Epidermal melanocyte (primary cell): ENCODE measurements at regions not wholly inside any gene's neighbourhood (a gene's known extent, or its start where the extent isn't known, plus 50 kb on each side); places are given as distances from the start of the nearest gene placed in this dataset.

ENCODE experiments used
- DNase-seq: peaks from one replicate; pipeline ENCODE4 v3.0.0; 2011; ENCODE audit warnings: low spot score; ENCODE audit not compliant: insufficient read length

DNA sequence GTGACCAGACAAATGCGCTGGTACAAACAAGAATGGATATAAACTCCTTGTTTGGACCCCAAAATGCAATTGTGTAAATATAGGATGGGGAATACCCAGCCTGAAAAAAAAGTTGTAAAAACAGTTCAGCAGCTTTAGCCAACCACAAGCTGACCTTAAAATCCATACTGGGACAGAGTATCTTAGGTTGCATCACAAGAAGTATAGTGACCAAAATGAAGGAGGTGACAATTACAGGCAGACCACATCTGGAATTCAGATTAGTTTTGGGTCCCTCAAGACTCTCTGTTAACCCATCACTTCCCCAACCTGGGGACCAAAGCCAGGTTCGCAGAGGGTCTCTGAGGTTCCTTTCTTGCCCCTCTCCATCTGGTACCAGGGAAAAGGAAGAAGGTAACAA is 115.9 kb upstream of the PRR20G start:
- DNase-seq = no peak

DNA sequence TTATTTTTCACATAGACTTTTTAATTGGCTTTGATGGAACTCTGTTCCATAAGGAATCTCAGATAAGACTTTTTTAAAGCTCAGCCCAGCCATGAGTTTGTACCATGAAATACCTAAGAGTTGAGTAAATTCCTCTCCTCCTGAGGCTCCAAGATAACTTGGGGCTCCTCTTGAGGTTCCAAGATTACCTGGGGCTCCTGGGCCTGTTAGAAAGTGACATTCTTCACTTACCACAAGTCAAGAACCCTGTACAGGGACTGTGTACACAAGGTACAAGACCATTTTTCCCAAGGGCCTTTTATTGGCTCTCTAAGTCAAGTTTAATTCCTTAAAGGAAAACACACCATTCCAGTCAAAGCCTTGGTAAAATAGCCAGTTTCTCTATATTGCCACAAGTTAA is 111.3 kb upstream of the PRR20G start:
- DNase-seq = no peak

DNA sequence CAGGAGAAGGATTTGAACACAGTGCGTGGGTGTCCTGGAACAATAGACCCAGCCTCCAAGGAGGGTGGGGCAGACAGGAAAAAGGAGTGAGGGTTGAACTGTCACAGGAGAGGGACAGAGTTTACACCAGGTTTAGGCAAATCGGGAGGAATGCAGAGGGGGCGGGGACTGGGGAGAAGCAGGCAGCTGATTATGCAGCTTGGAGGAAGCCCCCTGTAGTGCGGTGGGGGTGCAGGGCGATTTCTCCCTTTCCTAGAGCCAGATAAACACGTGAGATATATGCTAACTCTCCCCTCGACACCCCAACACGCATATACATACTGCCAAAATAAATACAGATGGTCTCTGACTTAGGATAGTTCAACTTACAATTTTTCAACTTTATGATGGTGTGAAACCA is 108.6 kb upstream of the PRR20G start:
- no peak for DNase-seq

DNA sequence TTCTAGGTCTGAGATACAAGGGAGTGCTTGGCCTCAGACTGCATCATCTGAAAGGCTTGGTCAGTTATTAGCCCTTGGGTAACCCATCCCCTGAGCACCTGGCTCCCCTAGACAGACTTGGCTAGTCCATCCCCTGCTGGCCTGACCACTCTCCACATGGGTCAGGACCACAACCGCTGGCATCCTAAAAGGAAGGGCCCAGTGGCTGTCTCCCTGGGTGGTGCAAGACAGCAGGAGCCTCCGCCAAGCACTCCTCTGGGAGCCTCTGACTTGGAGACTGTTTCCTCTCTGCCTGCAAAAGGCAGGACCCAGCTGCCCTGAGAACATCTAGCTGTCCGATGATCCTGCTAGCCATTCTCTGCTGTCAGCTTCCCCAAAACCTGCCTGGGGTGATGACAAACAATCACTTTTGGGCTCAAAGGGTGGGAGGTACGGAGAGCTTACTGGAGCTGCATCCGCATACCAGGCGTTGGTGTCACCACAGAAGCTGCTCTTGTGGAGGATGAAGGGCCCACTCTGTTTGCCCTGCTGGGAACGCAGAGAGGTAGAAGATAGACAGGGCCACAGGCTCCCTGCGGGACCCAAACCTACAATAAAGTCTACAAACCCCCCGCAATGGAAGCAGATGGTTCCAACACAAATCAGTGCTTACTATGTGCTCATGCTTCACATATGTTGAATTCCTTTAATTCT is 108.0 kb upstream of the PRR20G start:
- DNase-seq = no peak

DNA sequence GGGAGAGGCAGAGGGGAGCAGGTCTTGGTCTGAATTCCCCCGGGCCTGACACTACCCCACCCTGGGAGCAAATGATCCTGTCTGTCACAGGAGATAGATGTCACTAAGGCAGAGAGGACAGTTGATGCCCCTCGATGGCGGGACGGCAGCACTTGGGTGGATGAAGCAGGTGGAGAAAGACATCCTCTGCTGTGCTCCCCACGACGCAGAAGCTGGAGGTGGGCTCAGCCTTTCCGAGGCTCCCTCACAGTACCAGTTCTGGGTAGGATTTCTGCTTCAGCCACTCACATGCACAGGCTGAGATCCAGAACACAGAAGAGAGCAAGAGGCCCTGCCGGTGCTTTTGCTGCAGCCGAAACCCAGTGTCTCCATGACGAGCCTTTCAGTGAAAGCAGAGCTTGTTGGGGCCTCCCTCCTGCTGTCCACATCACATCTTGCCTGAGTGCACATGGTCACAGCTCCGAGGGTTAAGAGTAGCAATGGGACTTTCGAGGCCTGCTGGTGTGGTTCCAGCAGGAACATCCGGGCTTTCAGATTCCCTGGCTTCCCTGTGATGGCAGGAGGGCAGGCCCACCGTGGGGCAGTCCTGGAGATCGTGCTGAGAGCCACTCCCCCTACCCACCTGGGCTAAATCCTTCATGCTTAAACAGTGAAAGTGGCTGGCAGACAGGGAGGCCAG is 107.3 kb upstream of the PRR20G start:
- DNase-seq = no peak

DNA sequence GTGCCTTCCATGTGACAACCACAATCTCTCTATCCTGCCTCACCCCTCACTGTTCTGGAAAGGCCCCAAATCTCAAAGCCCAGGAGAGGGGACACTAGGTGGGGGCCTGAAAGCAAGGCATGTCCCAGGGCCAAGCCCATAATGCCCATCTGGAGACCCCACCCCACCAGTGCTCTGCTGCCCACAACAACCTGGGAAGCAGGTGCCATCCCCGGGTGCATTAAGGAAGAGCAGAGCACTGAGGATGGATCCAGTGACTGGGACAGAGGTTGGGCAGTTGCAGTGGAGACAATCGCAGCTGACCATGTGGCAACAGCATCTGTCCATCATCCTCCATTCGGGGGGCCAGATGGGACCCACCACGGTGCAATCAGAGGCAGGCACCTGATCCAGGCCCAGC is 106.2 kb upstream of the PRR20G start:
- no peak for DNase-seq

DNA sequence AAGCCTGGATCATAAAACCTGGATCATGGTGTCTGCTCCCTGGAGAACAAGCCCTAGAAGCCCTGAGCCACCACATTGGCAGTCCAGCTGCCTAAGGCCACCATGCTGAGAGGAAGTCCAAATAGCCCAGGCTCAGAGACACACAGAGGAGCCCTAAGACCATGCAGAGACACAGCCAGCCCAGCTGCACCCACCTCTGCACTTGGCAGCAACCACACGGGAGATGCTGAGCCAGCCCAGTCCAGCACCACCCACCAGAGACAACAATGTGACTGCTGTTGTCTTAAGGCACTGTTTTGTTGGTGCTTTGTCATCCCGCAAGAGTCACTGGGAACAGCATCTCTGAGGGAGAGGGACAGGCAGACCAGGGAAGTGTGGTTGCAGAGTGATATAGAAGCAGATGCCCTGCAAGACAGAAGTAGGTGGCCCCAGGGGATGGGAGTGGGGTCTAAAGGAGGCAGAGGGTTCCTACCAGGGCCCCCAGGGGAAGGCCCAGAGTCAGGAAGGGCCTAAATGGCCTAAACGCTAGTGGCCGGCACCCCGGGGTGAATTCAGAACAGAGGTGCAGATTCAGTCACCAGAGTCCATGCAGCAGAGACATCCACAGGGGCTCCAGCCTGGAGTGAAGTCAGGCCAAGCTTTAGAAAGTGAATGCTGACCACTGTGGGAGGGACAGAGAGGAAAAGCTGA is 105.4 kb upstream of the PRR20G start:
- DNase-seq = no peak

DNA sequence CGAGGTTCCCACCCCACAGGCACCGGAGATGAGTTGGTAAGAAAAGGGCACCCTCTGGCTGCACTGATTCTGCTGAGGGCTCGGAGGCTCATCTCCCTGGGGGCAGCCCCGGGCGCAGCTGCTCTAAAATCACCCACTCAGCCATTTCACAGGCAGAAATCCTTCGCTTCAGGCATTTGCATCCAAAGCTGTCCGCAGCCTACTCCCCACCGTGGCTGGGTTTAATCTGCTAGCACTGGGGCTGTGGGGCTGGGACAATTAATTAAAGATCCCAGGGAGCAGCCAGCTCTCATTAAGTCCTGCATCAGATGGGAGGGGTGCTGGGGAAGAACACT is 104.3 kb upstream of the PRR20G start:
- DNase-seq = no peak

DNA sequence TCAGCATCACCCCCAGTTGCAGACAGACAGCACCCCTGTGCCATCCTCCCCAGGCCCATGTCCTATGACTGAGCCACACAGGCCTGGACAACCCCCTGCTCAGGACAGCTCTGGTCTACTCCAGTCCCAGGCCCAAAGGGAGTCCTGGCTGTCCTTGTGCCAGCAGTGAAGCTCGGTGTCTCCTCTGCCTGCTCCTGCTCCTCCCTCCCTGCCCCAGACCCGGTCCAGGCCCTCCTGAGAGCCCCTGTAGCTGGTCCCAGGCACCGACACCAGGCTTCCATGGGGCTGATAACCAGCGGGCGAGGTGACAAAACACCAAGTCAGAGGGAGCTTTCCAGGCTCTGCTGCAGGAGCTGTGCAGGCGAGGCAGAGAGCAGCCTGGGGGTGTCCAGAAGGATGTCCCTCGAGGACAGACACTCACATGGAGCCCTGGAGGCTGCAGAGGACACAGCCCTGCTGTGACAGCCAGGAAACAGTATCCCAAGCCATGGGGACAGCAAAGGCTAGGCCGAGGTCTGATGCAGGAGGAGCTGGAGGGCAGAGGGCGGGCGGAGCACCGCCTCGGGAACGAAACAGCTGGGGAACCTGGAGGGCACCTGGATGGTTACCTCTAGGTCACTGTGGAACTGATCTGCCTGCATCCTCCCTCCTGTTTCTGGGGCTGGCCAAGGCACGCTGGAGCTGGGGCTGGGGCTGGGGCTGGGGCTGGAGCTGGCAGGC is 103.8 kb upstream of the PRR20G start:
- DNase-seq = no peak

DNA sequence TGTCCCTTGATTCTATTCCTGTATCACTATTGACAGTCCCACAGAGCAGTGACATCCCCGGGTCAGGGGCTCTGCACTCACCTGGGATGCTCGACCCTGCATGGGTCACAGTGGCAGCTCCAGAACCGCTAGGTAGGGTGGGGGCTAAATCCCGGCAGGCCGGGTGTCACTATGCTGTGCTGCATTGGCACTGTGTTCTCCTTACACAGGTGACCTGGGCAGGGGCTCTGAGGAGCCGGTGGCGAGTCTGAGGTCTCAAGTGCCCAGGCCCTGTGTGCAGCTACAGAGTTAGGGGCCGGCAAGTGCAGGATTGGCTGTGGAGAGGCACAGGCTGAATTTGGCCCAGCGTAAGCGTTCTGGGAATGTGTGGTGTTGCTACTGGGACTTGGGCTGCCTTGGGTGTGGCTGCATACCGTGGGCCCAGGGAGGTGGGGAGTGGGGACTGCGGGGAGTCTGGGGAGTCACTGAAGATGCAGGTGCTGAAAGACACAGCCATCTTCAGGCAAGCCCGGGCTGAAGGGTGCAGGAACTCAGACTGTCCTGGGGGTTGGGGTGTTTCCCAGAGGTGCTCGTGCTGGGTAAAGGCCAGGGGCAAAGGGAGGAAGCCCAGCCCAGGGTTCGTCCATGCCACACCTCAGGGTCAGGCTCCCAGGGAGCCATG is 102.6 kb upstream of the PRR20G start:
- DNase-seq = no peak

DNA sequence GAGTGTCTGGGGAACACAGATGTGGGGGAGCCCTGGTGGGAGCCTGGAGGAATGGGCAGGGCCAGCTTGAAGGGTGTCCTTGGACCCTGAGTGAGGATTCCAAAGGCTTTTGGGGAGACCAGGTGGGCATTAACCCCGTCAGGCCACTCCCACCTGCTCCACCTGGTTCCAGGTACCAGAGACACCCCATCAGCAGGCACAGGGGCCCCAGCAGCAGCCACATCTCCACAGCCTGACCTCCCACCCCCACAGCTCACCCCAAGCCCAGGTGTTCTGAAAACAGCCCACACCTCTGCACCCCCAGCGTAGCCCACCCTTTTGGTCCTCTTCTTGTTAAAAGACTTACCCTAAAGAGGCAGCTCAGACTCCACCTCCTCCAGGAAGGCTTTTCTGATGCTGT is 102.1 kb upstream of the PRR20G start:
- no peak for DNase-seq

DNA sequence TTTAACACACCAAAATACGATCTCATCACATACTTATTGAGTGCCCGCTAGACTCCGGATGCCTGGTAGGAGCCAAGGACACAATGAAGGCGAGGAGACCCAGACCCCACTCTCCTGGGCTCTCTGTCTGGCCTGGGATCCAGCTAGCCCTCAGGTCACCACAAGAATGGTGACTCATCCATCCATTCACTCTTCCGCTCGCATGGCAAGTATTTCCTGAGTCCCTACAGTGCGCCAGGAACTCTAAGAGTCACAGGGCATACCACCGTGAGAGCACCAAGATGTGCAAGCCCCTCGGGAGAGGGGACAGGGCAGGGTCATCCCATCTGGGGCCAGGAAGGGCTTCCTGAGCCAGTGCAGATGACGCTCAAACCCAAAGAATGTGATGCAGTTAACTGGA is 101.6 kb upstream of the PRR20G start:
- DNase-seq = no peak

DNA sequence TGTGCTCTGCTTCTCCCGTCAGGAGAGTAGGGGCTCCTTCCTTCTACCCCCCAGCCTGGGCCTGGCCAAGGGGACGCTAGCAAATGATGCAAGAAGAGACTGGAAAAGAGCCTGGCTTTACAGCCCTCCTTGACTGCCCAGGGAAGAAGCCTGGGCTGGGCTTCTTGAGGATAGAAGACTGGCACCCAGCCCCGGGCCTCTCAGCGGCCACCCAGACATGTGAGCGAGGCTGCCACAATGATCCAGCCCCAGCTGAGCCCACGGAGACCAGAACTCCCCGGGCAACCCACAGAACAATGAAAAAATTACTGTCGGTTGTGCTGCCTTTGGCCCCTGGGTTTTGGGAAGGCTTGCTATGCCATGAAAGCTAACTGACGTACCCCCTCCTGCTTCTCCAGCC is 100.6 kb upstream of the PRR20G start:
- no peak for DNase-seq

DNA sequence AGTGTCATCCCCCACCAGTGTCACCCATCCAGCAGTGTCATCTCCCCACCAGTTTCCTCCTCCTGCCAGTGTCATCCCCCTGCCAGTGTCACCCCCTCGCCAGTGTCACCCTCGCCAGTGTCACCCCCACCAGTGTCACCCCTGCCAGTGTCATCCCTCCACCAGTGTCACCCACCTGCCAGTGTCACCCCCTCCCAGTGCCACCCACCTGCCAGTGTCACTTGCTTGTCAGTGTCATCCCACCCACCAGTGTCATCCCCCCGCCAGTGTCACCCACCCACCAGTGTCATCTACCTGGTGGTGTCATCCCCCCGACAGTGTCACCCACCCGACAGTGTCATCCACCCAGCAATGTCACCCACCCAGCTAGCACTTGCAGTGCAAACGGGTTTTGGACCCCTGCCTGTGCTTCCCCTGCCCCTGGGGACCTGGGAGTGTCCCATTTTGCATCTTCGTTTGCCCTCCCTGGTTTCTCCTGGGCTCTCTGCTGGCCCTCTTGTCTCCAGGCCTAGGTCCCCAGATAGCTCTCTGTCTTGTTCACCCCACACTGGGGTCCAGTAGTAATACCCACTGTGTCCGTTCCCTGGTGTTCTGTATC is 99.8 kb upstream of the PRR20G start:
- DNase-seq = no peak

DNA sequence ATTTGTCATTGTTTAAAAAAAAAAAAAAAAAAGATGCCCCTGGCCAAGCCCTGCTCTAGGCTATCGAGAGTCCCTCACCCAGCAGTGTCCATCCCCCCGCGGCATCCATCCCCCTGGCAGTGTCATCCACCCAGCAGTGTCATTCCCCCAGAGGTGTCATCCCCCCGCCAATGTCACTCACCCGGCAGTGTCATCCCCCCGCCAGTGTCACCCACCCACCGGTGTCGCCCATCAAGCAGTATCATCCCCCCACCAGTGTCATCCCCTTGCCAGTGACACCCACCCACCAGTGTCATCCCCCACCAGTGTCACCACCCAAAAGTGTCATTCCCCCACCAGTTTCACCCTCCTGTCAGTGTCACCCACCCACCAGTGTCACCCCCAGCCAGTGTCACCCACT is 99.3 kb upstream of the PRR20G start:
- DNase-seq = no peak

DNA sequence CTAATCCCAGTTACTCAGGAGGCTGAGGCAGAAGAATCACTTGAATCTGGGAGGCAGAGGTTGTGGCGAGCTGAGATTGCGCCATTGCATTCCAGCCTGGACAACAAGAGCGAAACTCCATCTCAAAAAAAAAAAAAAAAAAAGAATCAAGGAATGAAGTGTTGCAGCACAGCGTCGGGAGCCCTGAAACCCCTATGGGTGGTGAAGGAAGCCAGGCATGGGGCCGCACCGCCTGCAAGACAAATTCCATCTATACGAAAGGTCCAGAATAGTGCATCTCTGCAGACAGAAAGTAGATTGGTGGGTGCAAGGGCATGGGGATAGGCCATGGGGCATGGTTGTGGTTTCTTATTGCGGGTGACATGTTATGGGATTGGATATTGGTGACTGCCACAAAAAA is 98.6 kb upstream of the PRR20G start:
- DNase-seq = no peak

DNA sequence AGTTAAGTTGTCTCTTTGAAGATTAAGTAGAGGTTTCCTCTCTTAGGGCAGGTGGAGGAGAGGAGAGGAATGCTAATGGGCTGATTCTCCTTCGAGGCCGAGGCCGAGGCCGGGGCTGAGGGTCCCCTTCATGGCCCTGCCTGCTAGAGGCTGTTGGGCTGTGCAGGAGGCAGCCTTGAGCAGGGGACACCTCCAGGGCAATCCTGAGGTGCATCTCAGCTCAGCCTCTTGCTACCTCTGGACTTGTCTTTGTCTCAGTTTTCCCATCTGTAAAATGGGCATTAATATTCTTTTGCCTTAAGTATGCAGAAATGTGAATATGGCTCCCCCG is 97.7 kb upstream of the PRR20G start:
- DNase-seq = no peak

DNA sequence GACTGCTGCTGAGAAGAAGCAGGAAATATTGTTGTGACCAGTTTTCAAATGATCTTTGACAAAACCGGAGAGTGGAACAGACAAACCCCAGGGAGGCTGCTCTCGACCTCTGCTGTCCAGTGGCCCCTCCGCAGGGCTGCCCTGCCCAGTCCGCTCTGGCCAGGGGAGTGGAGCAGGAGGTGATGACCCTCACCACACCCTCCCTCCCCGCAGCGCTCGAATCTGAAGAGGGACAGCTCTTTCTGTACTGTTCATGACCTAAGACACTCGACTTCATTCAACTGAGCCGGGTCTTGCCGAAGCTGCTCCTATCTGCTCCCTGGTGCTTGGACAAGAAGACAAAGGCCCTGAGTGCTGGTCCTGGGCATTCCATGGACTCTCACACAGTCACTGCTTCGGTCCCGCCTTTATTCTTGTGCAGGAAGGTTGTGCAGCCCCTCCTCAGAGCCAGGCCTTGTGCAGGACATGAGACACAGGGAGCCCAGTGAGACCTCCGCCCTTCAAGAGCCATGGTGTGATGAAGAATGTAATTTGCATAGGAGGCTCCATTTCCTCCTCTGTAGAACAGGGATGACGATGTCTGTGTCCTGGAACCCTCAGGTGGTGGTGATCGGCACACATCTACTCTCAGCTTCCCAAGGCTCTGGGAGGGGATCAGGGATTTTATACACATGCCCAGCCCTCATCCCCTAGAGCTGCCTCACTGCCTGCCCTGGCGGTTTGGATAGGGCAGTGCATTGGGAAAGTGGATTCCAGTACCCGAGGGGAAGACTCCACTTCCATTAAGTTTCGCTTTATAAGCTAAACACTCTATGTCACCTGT is 97.1 kb upstream of the PRR20G start:
- no peak for DNase-seq

DNA sequence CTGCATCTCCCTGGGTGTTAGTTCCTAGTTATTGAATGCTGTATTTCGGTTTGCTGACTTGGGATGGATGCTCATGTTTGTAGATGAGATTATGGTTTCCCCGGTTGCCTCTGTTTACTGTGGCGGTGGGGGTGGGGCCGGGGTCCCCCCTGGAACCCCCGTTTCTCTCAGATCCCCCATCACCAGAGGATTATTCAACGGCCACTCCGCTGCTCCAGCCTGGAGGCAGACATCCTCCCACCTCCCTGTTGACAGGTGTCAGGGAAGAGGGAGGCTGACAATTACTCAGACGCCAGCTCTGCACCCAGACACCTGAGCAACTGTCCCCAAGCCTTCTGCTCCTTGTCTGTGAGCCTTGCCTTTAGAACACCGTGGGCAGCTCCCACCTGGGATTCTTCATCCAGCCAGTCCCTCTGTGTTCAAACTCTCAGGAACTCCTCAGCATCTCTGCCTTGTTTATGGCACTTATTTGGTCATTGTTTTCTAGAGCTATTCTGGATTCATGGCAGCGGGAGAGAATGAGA is 95.9 kb upstream of the PRR20G start:
- DNase-seq = no peak
